ENCODE measurements at regions not wholly inside any gene's neighbourhood (a gene's known extent, or its start where the extent isn't known, plus 50 kb on each side); places are given as distances from the start of the nearest gene placed in this dataset.
A peak's percentile ranks its signal among the peaks of the same experiment; 100 is the strongest.
"Not testable (repeated sequence)": the region's sequence is repeated elsewhere in the genome, so short reads cannot be mapped to it uniquely, and the experiment has no call there.

- Histone ChIP-seq H4K20me1 (ENCODE audit: control insufficient read depth, insufficient read depth, insufficient read length) (no peaks in the 10 kb centered on the region), H4K91ac (ENCODE audit: insufficient read length, low read depth, low read length) (no peak overlapping the region), H3K18ac (ENCODE audit: insufficient read length, low read depth, low read length) (no peak overlapping the region), H3K4ac (ENCODE audit: low read depth, low read length) (no peak overlapping the region), H3T11ph (ENCODE audit: low read length) (no peak overlapping the region), H3K9me3 (ENCODE audit: control insufficient read depth, low read depth, low read length) (no peaks in the 10 kb centered on the region), H3K27me3 (ENCODE audit: insufficient read depth, low read length) (no peaks in the 10 kb centered on the region), H2BK20ac (ENCODE audit: low read depth, low read length, poor library complexity, severe bottlenecking) (no peak overlapping the region), H3K56ac (ENCODE audit: insufficient read length, low read depth, low read length) (no peak overlapping the region), H4K5ac (ENCODE audit: insufficient read length, low read depth, low read length) (no peak overlapping the region), H3K79me2 (ENCODE audit: insufficient read depth, low read length) (no peaks in the 10 kb centered on the region), H2BK120ac (ENCODE audit: low read depth, low read length, poor library complexity, severe bottlenecking) (no peak overlapping the region), H3K9ac (ENCODE audit: extremely low read depth, insufficient read length, low read length) (no peak overlapping the region), H3K79me1 (ENCODE audit: insufficient read depth, low read depth, low read length, poor library complexity, severe bottlenecking) (no peaks in the 10 kb centered on the region), H3K23me2 (ENCODE audit: insufficient read length, low read depth, low read length, poor library complexity, severe bottlenecking) (no peaks in the 10 kb centered on the region), H3K14ac (ENCODE audit: insufficient read depth, low read length) (no peak overlapping the region), H3K27ac (ENCODE audit: insufficient read length, low read depth, low read length) (no peak overlapping the region), H2BK5ac (ENCODE audit: insufficient read length, low read length) (no peak overlapping the region), H2BK12ac (ENCODE audit: insufficient read length, low read depth, low read length) (no peak overlapping the region), H3K4me1 (ENCODE audit: insufficient read depth, low read length) (peaks cover 5% of the 10 kb centered on the region; the same call in 1 of the 2 replicates), H2AFZ (ENCODE audit: low read length) (no peak overlapping the region), H2BK15ac (ENCODE audit: low read depth, low read length) (no peak overlapping the region), H3K4me2 (ENCODE audit: insufficient read depth, insufficient read length, low read length) (no peak overlapping the region), H3K23ac (ENCODE audit: insufficient read length, low read depth, low read length) (no peak overlapping the region), H4K8ac (replicated peaks; ENCODE audit: insufficient read length, low read depth, low read length) (no peak overlapping the region), H2AK5ac (ENCODE audit: insufficient read length, low read length) (no peak overlapping the region)
- WGBS (ENCODE audit: extremely low coverage, insufficient read length, low lambda C conversion rate) = no CpG with 5 or more reads among the region's 4 CpGs
- DNase-seq = peak; percentile 77
- no peaks in the 10 kb centered on the region for H3K36me3 Mint-ChIP-seq (ENCODE audit: insufficient read depth in 1 of 3, low read depth in 3 of 3)
- H3K4me3 Mint-ChIP-seq = no peak overlapping the region
- TF ChIP-seq CTCF (conservative IDR thresholded peaks at IDR 0.05) = no peak
- no peaks in the 10 kb centered on the region; a peak in 1 of 5 replicates for H3K9me3 Mint-ChIP-seq
- H3K4me1 Mint-ChIP-seq = peaks cover 25 to 32% of the 10 kb centered on the region in 2 experiments
- peak overlapping the region; percentile 15 to 85 (median 70); a peak in 5 of 7 replicates for H3K27ac Mint-ChIP-seq
- H3K27me3 Mint-ChIP-seq (ENCODE audit: low read depth) = no peaks in the 10 kb centered on the region; the same call in 1 of the 2 replicates
Observed at GRCh38 chr5:126680191-126680817, 79.6 kb downstream of the PHAX start.

- H3K79me2 ChIP-seq (ENCODE audit: insufficient read depth, low read length); H3K23me2 ChIP-seq (ENCODE audit: insufficient read length, low read depth, low read length, poor library complexity, severe bottlenecking); H3T11ph ChIP-seq (ENCODE audit: low read length); H2AFZ ChIP-seq (ENCODE audit: low read length); H2BK12ac ChIP-seq (ENCODE audit: insufficient read length, low read depth, low read length); H4K8ac ChIP-seq (replicated peaks; ENCODE audit: insufficient read length, low read depth, low read length); H3K56ac ChIP-seq (ENCODE audit: insufficient read length, low read depth, low read length); H2BK120ac ChIP-seq (ENCODE audit: low read depth, low read length, poor library complexity, severe bottlenecking); H3K18ac ChIP-seq (ENCODE audit: insufficient read length, low read depth, low read length); DNase-seq; H2BK15ac ChIP-seq (ENCODE audit: low read depth, low read length); H2AK5ac ChIP-seq (ENCODE audit: insufficient read length, low read length); H2BK5ac ChIP-seq (ENCODE audit: insufficient read length, low read length); H3K9me3 Mint-ChIP-seq; H3K9me3 ChIP-seq (ENCODE audit: control insufficient read depth, low read depth, low read length); H3K27ac ChIP-seq (ENCODE audit: insufficient read length, low read depth, low read length); H3K27me3 Mint-ChIP-seq (ENCODE audit: low read depth); H3K36me3 Mint-ChIP-seq (ENCODE audit: insufficient read depth in 1 of 3, low read depth in 3 of 3); H3K79me1 ChIP-seq (ENCODE audit: insufficient read depth, low read depth, low read length, poor library complexity, severe bottlenecking); H3K4ac ChIP-seq (ENCODE audit: low read depth, low read length); H3K4me3 Mint-ChIP-seq; H3K23ac ChIP-seq (ENCODE audit: insufficient read length, low read depth, low read length); H2BK20ac ChIP-seq (ENCODE audit: low read depth, low read length, poor library complexity, severe bottlenecking); H3K4me1 ChIP-seq (ENCODE audit: insufficient read depth, low read length); H3K14ac ChIP-seq (ENCODE audit: insufficient read depth, low read length); H4K20me1 ChIP-seq (ENCODE audit: control insufficient read depth, insufficient read depth, insufficient read length); H3K27ac Mint-ChIP-seq; H4K5ac ChIP-seq (ENCODE audit: insufficient read length, low read depth, low read length); H3K4me2 ChIP-seq (ENCODE audit: insufficient read depth, insufficient read length, low read length); H3K9ac ChIP-seq (ENCODE audit: extremely low read depth, insufficient read length, low read length); H3K27me3 ChIP-seq (ENCODE audit: insufficient read depth, low read length); H4K91ac ChIP-seq (ENCODE audit: insufficient read length, low read depth, low read length): not testable (repeated sequence)
- H3K4me1 Mint-ChIP-seq = peaks cover 24 to 28% of the 10 kb centered on the region in 2 experiments
- WGBS (ENCODE audit: extremely low coverage, insufficient read length, low lambda C conversion rate) = no CpG with 5 or more reads among the region's 9 CpGs
Observed at GRCh38 chr5:126681314-126681713, 80.6 kb downstream of the PHAX start.
